GM21825 (cell line): ENCODE measurements at regions not wholly inside any gene's neighbourhood (a gene's known extent, or its start where the extent isn't known, plus 50 kb on each side); places are given as distances from the start of the nearest gene placed in this dataset.
"Not testable (repeated sequence)": the region's sequence is repeated elsewhere in the genome, so short reads cannot be mapped to it uniquely, and the experiment has no call there.

ENCODE experiments used
- ATAC-seq: cut with Tn5 transposase; IDR thresholded peaks from one replicate; pipeline ENCODE4 v1.9.1; 2021; ENCODE audit warnings: mild to moderate bottlenecking, moderate library complexity; ENCODE audit not compliant: unreplicated experiment

DNA sequence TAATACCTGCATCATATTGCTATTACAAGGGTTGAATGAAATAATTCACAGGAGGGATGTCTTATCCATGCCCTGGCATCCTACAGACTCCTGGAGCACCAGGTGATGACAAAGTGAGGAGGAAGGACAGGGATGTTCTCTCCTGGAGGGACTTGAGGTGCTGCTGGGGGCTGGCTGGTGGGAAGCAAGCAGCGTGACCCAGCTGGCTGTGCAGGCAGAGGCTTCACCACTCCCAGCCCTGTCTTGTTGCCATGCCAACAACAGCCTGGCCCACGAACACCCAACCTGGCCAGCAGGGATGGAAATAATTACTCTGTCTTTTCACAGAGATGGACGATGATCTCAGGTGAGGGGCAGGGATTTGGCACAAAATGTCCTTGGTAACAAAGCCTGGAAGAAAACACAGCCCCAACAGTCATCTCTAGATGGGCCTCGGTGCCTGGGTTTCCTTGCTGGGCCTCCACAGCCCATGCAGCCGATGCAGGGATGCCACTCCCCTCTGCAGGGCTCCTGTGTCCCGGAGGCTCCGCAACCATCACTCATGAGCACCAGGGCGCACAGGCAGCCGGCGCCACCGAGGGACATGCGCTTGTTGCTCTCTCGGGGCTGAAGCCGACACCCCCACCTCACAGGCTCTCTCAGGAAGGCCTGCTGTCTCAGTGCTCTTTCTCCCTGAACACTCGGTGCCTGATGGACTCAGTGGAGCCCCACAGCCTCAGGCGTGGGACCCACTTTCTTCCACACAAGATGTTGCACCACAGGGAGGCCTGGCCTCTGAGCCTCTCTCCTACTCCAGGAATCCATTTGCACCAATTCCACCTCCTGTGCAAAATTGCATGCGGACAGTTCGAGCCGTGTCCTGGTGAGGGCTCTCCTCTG lies 205.9 kb downstream of the LAT start:
- ATAC-seq = not testable (repeated sequence)

DNA sequence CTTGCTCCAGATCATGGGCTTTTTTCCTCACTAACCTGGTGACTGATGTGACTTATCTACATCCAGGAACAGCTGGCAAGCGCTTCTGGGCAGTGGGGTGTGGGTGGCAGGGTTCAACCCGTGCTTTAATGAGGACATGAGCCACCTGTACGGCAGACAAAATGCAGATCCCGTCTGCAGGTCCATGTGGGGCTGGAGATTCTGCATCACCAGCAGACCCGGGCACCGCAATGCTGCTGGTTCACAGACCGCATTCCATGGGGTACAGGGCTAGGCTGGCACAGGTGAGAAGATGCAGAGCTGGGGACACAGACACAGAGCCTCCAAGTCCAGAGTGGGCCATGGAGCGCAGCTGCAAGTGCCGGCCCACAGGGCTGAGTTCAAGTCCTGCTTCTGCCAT lies 204.0 kb downstream of the LAT start:
- ATAC-seq = not testable (repeated sequence)

DNA sequence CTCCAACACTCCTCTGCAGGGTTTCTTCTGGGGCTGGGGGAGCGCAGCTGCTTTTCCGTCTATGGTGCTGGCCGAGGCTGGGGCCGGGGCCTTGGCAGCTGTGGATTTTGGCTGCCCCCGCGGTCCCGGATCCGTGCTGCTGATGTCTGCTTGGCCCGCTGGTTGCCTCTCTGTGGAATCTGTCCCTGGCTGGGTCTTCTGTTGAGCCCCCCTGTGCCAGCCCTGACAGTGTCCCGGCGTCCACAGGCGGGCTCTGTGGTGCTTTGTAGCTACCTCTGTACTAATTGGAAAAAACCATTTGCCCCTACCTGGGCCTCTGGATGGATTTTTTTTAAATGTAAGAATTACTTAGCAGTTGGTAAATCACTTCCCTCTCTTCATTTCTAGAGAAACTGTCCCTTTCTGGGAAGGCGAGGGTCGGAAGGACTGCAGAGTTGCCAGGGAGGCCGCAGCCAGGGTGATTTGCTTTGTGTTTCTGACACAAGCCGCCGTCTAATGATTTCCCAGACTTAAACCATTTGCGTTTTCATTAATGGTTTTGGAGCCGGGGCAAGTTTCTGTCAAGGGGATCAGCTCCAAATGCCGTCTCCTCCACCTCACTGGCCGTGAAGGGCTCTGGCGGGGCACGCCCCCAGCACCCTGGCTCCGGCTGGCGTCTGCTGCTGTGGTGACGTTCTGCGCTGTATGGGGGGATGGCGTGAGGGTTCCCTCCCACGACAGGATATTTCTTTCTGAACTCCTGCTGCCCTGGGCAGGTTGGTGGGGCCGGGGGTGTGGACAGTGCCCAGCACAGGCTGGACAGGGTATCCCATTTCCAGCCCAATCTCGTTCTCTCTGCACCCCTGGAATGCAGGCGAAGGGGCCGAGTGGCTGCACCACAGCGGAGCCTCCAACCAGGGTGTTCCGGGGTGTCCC lies 201.7 kb downstream of the LAT start:
- ATAC-seq = not testable (repeated sequence)

DNA sequence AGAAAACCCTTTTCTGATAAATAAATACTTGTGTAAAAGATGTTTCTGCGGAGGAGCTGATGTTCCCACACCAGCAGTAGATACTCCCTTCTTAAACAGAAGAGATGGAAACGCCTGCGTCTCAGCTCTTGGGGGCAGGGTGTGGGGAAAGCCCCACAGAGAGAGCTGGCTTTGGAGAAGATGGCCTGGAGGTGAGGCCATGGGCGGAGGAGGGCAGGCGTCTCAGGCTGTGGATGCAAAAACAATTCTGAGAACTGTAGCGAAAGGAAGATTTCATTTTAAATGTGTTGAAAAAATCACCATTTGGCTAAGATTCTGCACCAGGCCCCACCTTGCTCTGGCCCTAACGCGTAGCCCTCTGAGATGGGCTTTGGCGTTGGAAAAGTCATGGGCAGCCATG lies 201.0 kb downstream of the LAT start:
- ATAC-seq = not testable (repeated sequence)

DNA sequence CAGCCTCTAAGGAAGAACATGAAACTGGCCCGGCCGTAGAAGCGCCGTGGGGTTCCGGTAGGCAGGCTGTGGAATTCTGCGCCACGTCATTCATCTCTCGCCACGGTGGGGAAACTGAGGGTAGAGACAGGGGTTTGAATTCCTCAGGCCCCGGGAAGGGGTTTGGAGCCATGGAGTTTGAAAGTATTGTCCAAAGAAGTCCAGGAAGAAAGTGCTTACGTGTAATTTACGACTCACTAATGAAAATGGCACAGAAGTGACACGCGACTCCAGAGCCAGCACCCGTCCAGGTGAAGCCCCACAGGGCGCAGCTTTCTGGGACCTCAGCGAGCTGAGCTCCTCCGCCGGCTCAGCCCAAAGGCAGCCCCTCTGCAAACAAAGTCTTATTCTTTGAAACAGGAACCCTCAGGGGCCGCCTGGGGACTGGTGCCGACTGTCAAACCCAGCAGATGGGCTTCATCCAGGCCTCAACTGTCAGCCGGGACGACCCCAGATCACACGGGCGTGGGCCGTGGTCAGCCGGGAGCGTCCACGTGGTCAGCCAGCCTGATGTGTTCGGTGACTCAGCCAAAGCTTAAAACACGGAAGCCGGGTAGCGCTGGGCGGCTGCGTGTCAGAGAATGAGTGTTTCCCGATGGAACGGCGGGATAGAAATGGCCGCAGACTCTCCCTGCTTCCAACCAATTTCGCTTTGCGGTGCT lies 200.0 kb downstream of the LAT start:
- not testable (repeated sequence) for ATAC-seq

DNA sequence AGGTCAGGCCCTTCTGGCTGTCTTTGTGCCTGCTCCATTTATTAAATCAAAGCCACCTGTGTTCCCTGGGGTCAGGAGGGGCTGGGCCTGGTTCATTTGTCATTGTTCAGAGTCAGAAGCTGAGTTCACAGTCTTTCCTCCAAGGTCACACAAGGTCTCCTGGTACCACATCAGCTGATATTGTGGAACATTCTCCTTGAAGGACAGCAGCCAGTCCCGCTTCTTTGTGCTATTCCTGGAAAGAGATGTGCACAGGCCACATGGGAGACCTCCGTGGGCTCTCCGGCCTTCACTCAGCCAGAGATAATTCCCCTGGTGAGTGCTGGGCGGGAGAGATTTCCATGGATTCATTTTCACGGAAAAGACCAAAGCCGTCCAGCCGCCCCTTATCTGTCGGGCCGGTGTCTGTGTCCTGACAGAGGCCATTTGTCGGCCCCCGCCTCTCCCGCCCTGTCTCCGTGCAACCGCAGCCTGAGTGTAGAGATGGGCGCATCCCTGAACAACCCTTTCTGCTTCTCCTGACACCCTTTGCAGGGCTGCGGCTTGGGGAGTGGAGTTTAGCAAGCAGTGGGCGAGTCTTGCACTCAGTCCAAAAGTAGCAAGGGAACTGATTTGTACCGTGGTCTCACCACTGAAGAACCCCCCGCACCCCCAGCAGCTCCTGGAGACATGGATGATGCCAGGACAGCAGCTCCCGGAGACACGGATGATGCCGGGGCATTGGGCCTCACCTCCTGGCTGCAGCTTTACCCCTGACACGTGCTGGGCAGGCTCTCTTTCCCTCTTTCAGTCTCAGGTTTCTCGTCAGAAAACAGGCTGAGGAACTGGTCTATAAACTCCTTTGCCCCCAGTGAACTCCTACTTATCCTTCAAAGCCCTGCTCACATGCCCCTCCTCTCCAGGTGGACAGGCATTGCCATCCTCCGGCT lies 198.4 kb downstream of the LAT start:
- not testable (repeated sequence) for ATAC-seq

DNA sequence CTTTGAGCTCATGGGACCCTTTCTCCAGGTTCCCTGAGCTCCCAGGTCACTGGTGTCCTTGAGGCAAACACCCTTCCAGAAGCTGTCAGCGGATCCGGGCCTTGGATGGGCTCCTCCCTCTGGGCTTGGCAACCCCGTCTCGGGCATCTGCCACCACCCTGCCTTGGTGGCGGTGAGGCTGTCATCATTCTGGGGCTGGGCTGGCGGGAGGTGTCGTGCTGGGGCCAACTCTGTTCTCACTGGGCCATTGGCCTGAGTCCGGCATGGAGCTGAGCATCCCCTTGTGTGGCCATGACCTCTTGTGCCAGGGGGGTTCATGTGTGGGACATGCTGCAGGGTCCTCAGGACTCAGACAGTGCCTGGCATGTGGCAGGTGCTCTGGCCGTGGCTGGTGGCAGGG lies 197.6 kb downstream of the LAT start:
- no peak for ATAC-seq

DNA sequence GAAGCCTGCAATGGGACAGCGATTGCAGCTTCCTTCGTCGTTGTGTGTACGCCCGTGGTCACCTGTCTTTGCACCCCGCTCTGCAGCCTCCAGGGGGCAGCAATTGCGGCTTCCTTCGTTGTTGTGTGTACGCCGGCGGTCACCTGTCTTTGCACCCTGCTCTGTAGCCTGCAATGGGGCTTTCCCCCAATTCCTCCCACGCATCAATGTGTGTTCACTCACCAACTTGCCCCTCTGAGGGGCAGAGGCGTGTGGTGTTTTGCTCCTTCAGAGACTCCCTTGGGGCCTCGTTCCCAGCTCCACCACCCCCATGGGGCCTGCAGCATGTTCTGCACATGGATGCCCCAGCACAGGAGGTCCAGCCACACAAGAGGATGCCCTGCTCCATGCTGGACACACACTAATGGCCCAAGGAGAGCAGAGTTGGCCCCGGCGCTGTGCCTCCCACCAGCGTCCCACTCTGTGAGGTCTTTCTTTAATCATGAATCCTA lies 197.1 kb downstream of the LAT start:
- ATAC-seq = not testable (repeated sequence)

DNA sequence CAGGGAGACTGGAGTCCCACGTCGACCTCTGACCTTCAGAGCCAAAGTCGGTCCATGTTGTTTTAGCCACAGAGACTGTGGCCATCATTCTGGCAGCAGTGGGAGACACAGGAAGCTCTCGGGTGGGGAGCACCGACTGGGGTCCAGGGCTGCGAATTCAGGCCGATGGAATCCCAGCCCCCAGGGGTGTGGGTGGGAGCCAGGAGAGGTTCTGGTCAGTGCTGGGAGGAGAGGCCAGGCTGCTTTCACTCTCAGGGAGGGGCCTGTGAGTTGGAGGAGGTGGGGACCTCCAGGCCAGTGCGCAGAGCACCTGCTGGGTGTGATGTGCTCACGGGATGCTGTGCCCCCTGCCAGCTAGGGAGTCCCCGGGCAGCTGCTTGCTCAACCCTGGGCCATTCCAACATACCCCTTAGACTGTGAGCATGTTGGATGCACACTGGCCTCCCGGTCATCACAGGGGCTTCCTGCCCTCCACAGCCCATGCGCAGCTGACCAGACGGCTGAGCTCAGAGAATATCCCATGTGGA lies 196.5 kb downstream of the LAT start:
- not testable (repeated sequence) for ATAC-seq

DNA sequence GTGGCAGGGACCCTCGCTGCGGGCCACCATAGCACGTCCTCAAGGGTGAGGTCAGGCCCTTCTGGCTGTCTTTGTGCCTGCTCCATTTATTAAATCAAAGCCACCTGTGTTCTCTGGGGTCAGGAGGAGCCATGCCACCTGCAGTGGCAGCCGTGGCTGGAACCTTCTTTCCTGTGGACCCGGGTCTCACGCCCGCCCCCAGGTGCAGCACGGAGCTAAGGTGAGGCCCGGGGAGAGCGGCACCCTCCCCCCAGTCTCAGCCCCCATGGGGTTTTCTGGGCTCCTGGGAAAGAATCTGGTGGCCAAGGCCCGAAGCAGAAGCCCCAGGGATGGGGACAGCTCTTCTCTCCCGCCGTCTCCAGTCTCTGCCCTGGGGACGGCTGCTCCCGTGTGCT lies 195.4 kb downstream of the LAT start:
- not testable (repeated sequence) for ATAC-seq

DNA sequence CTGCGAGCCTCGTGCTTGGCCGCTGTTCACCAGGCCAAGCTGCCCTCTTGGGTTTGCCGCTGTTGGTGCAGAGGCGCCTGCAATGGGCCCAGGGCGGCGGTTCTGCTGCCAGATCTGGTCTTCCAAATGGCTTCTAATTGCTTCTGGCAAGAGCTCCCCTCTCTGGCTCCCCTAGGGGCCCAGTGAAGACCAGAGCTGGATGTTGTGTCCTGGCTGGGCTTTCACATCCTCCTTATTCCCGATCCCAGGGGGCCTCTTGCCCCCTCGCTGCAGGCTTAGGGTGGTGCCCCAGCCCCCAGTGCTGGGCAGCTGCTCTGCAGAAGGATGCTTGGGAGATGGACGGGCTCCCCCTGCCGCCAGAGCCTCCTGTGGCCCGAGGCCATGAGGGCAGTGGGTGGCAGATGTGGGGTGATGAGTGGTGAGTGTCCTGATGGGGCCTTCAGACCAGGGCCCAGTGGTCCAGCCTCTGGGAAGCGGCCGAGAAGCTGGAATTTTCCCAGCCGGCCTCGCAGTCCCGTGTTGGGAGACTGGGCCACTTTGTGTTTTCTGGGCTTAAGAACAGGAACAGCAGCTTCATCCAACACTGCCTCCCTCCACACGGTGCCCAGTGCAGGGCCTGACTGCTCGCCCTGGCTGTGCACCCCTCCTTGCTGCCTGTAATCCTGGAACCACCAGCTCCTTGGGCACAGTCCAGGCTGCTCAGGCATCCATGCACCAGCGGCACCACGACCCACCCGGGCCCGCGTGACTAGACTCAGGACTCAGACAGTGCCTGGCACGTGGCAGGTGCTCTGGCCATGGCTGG lies 194.8 kb downstream of the LAT start:
- ATAC-seq = not testable (repeated sequence)

DNA sequence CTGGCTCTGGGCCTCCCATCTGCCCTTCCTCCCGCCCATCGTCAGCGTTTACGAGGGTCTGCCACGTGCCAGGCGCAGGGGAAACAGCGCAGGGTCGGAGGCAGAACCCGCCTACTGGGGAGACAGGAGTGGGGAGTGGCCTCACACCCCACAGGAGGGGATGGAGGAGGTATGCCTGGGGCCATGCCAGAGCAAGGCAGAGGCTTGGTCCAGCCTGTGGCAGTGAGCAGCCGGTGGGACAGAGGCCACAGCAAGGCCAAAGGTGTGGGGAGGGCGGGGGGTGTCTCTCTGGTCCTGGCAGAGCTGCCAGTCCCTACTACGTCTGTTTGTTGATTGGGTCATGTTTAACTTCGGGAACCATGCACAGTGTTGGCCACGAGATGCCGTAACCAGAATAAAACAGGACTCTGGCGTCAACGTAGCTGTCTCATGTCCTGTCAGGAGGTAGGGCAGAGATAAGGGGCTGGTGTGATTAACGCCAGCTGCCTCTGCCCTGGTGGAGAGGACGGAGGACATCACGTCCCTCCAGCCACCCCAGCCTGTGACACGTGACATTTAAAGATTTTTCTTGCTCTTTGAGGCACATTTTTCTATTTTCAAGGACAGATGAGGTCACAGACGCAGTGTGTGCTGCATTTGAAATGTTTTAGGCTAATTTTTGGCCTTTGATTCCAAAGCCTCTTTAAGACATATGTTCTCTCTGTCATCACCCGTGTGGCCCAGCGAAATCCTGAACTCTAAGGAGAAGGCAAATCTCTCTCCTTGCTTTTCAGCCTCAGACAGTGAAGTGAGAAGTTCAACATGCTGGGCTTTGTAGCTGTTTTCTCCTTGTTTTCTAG lies 193.3 kb downstream of the LAT start:
- ATAC-seq = not testable (repeated sequence)

DNA sequence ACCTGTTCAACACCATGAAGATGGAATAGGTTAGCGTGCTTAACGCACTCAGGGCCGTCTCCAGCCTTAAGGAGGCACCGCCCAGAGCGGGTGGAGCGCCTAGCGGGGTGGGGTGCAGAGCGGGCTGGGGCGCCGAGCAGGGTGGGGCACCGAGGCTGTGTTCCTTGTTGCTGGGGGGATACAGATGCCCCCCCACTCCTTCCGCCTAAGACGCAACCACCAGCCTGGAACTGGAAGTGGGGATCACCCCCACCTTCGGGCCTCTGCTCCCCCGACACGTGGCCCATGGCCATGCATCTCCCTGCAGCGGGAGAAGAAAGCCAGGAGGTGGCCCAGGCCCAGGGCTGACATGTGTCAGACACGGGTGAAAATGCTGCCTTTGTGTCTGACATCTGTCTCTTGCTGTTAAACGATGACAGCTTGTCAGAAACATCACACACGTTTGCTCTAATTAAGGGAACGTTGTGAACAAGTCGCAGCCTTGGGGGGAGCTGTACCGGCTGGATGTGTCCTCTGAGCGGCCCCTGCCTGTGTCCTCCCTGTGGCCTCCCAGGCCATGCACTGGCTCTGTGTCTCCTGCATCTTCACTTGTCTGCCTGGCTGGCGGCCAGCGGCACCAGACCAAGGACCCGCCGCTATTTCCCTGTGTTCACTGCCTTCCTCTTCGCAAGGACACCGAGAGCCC lies 192.5 kb downstream of the LAT start:
- ATAC-seq = not testable (repeated sequence)

DNA sequence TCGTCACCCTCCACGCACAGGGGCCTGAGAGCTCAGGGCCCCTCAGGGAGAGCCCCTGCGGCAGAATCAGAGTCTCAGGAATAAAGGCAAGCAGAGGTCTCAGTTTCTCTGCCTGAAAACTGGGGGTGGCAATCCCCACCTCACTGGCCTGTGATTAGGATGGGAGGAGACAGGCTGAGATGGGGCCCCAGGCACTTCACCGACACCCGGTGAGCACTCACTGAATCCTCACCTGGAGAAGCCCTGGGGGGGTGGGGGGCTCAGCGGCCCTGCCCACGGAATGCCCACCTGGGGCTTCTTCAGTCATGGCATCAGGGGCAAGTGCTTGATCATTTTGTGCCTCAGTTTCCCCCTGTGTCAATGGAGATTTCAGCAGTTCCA lies 192.0 kb downstream of the LAT start:
- not testable (repeated sequence) for ATAC-seq

DNA sequence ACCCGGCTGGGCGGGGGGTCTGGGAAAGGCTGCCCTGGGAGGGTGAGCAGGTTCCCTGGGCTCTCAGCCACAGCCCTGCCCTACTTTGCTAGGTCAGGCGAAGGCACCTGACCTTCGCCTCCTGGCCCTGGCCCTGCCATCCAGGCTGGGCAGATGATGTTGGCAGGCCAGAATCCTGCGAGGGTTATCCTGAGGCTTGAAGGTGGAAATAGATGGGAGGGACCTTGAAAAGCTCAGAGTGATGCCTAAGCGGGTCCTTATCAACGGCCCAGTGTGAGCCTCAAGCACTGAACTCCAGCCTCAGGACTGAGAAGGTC lies 191.3 kb downstream of the LAT start:
- ATAC-seq = not testable (repeated sequence)

DNA sequence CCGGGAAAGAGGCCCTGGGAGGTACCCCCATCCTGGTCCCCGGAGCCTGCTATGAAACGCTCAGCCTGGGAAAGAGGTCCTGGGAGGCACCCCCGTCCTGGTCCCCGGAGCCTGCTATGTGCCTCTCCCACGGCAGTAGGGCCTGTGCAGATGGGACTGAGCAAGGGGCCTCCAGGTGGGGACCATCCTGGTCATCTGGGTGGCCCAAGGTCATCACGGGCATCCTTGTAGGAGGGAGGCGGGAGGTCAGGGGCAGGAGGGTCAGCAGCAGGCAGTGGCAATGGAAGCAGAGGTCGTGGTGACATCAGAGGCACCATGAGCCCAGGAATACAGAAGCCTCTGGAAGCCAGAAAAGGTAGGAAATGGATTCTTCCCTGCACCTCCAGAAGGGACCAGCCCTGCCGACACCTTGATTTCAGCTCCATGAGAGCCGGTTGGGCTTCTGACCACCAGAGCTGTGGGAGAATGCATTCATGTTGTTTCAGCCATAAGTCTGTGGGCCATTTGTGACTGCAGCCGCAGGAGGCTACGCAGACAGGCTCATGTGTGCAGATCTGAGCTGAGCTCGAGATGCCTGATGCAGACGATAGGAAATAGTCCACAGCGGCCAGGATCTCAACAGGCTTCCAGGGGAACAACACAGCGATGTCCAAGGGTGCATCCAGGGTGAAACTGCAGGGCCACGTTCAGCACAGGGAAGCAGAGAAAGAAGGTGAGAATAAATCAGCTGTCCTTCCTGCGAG lies 190.7 kb downstream of the LAT start:
- ATAC-seq = not testable (repeated sequence)
